ENCODE measurements at regions not wholly inside any gene's neighbourhood (a gene's known extent, or its start where the extent isn't known, plus 50 kb on each side); places are given as distances from the start of the nearest gene placed in this dataset.

GRCh38 chr2:52828112-52828511 is 939.5 kb upstream of the CHAC2 start:
- no peak for FAIRE-seq

- FAIRE-seq, result no peak
These were observed 946.0 kb upstream of the CHAC2 start for GRCh38 chr2:52821631-52822030.

GRCh38 chr2:52818958-52819357 is 948.6 kb upstream of the CHAC2 start:
- FAIRE-seq, result no peak

- no peak for FAIRE-seq
These were observed 957.1 kb upstream of the CHAC2 start for GRCh38 chr2:52810460-52810859.

GRCh38 chr2:52805901-52806410 is 961.6 kb upstream of the CHAC2 start:
- FAIRE-seq, result no peak

- FAIRE-seq, result no peak
These were observed 973.0 kb upstream of the CHAC2 start for GRCh38 chr2:52794581-52794980.

- FAIRE-seq, result no peak
These were observed 988.2 kb upstream of the CHAC2 start for GRCh38 chr2:52779446-52779845.

GRCh38 chr2:52776571-52776970 is 991.0 kb upstream of the CHAC2 start:
- FAIRE-seq, result no peak

- no peak for FAIRE-seq
These were observed 991.9 kb upstream of the CHAC2 start for GRCh38 chr2:52775674-52776073.

- no peak for FAIRE-seq
These were observed 1001.9 kb upstream of the CHAC2 start for GRCh38 chr2:52765735-52766134.

GRCh38 chr2:52749764-52750163 is 1017.8 kb upstream of the CHAC2 start:
- FAIRE-seq, result no peak

- FAIRE-seq, result no peak
These were observed 1022.5 kb upstream of the CHAC2 start for GRCh38 chr2:52745144-52745543.

- no peak for FAIRE-seq
These were observed 1034.7 kb upstream of the CHAC2 start for GRCh38 chr2:52732849-52733395.

- FAIRE-seq, result no peak
These were observed 1043.0 kb upstream of the CHAC2 start for GRCh38 chr2:52724585-52724984.

- FAIRE-seq, result no peak
These were observed 1049.8 kb upstream of the CHAC2 start for GRCh38 chr2:52717836-52718235.

- no peak for FAIRE-seq
These were observed 1056.6 kb upstream of the CHAC2 start for GRCh38 chr2:52710810-52711618.

GRCh38 chr2:52704251-52704650 is 1063.4 kb upstream of the CHAC2 start:
- FAIRE-seq, result no peak

- FAIRE-seq, result no peak
These were observed 1064.6 kb upstream of the CHAC2 start for GRCh38 chr2:52703004-52703403.

- FAIRE-seq, result no peak
These were observed 1069.2 kb upstream of the CHAC2 start for GRCh38 chr2:52698408-52698807.

GRCh38 chr2:52697690-52698089 is 1069.9 kb upstream of the CHAC2 start:
- FAIRE-seq, result no peak

GRCh38 chr2:52695731-52696130 is 1071.9 kb upstream of the CHAC2 start:
- no peak for FAIRE-seq

- no peak for FAIRE-seq
These were observed 1080.7 kb upstream of the CHAC2 start for GRCh38 chr2:52686935-52687334.

GRCh38 chr2:52676056-52676455 is 1091.5 kb upstream of the CHAC2 start:
- FAIRE-seq, result no peak

- no peak for FAIRE-seq
These were observed 1098.9 kb upstream of the CHAC2 start for GRCh38 chr2:52668724-52669123.

GRCh38 chr2:52659546-52659945 is 1108.1 kb upstream of the CHAC2 start:
- FAIRE-seq, result no peak
